Karpas-422 (cell line): ENCODE measurements at regions not wholly inside any gene's neighbourhood (a gene's known extent, or its start where the extent isn't known, plus 50 kb on each side); places are given as distances from the start of the nearest gene placed in this dataset.
"Not testable (repeated sequence)": the region's sequence is repeated elsewhere in the genome, so short reads cannot be mapped to it uniquely, and the experiment has no call there.

Source experiments
- DNase-seq: peaks from one replicate; pipeline ENCODE4 v3.0.0-alpha.2; 2015
- H2AFZ ChIP-seq: fragments of 200-600 bp; sonication (generic); 2 replicates; pipeline ENCODE4 v1.6.1; 2014; ENCODE audit warnings: antibody characterized with exemption, low read length, mixed read lengths
- H3K27ac ChIP-seq: fragments of 200-600 bp; sonication (generic); 2 replicates; pipeline ENCODE4 v1.5.1; 2014; ENCODE audit warnings: mild to moderate bottlenecking, low read length, moderate library complexity
- H3K27me3 ChIP-seq: fragments of 200-600 bp; sonication (generic); 2 replicates; pipeline ENCODE4 v1.6.1; 2014; ENCODE audit warnings: low read length, mixed read lengths
- H3K36me3 ChIP-seq: fragments of 200-600 bp; sonication (generic); 2 replicates; pipeline ENCODE4 v1.6.1; 2014; ENCODE audit warnings: low read length, mixed read lengths; ENCODE audit not compliant: insufficient read depth
- H3K4me1 ChIP-seq: fragments of 200-600 bp; sonication (generic); 2 replicates; pipeline ENCODE4 v1.6.1; 2014; ENCODE audit warnings: mild to moderate bottlenecking, low read length, mixed read lengths
- H3K4me2 ChIP-seq: fragments of 200-600 bp; sonication (generic); 2 replicates; pipeline ENCODE4 v1.6.1; 2014; ENCODE audit warnings: low read length, low read depth, mild to moderate bottlenecking; ENCODE audit not compliant: poor library complexity, severe bottlenecking
- H3K4me3 ChIP-seq: fragments of 200-600 bp; sonication (generic); 2 replicates; pipeline ENCODE4 v1.5.1; 2014; ENCODE audit warnings: mild to moderate bottlenecking, antibody characterized with exemption, low read length, mixed read lengths
- H3K79me2 ChIP-seq: fragments of 200-600 bp; sonication (generic); 2 replicates; pipeline ENCODE4 v1.6.1; 2014; ENCODE audit warnings: mild to moderate bottlenecking, low read length, mixed read lengths
- H3K9ac ChIP-seq: fragments of 200-600 bp; sonication (generic); 2 replicates; pipeline ENCODE4 v1.6.0; 2014; ENCODE audit warnings: low read length
- H3K9me2 ChIP-seq: fragments of 200-600 bp; sonication (generic), shearing (Covaris generic); replicated peaks from 2 replicates; pipeline ENCODE4 v1.6.0; 2014; ENCODE audit warnings: mild to moderate bottlenecking, low read length, moderate library complexity; ENCODE audit not compliant: insufficient read depth
- H3K9me3 ChIP-seq: fragments of 300-700, 200-600 bp; sonication (generic); 2 replicates; pipeline ENCODE4 v1.6.1; 2014; ENCODE audit warnings: low read length, mixed read lengths
- H4K20me1 ChIP-seq: fragments of 200-600 bp; sonication (generic); 2 replicates; pipeline ENCODE4 v1.6.1; 2014; ENCODE audit warnings: mild to moderate bottlenecking, antibody characterized with exemption, low read length, low read depth; ENCODE audit not compliant: insufficient read depth

- Histone ChIP-seq H3K9me2 (no peaks in the 10 kb centered on the region), H3K79me2 (no peaks in the 10 kb centered on the region), H3K4me2 (no peak overlapping the region), H3K4me3 (no peak overlapping the region), H3K27me3 (no peaks in the 10 kb centered on the region), H2AFZ (no peak overlapping the region), H3K9me3 (no peaks in the 10 kb centered on the region), H3K4me1 (no peaks in the 10 kb centered on the region), H3K27ac (no peak overlapping the region), H3K36me3 (no peaks in the 10 kb centered on the region), H4K20me1 (no peaks in the 10 kb centered on the region), H3K9ac (no peak overlapping the region)
- DNase-seq: no peak
Measured at GRCh38 chr5:34412736-34413135, 243.4 kb upstream of the RAI14 start.

- Histone ChIP-seq H3K36me3 (no peaks in the 10 kb centered on the region), H3K9me3 (no peaks in the 10 kb centered on the region), H3K4me2 (no peak overlapping the region), H3K79me2 (no peaks in the 10 kb centered on the region), H4K20me1 (no peaks in the 10 kb centered on the region), H3K4me3 (no peak overlapping the region), H3K9me2 (no peaks in the 10 kb centered on the region), H3K9ac (no peak overlapping the region), H3K4me1 (no peaks in the 10 kb centered on the region), H2AFZ (no peak overlapping the region), H3K27me3 (no peaks in the 10 kb centered on the region), H3K27ac (no peak overlapping the region)
- no peak for DNase-seq
Measured at GRCh38 chr5:34415559-34416198, 240.4 kb upstream of the RAI14 start.

DNA sequence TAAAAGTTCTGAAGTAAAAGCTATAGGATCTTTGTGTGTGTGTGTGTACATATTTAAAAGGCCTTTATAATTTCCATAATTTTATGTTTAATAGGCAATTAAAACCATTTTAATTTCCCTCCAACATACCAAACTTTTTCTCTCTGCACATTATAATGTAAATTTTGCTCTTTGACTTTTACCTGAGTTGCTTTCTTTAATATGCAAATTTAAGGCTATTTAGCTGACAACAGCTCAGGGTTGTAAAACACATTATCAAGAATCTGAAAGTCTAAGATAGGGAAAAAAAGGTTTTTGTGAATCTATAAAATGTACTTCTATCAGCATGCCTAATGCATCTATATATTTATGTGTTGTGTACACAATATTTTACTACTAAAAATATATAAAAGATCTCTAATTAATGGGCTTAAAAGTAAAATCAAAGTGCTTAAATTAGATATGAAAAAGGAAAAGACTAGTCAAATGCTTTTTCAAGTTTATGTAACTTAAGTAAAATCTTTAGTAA lies 239.6 kb upstream of the RAI14 start:
- Histone ChIP-seq H3K27me3 (no peaks in the 10 kb centered on the region), H2AFZ (no peak overlapping the region), H3K79me2 (no peaks in the 10 kb centered on the region), H3K4me3 (no peak overlapping the region), H3K4me1 (no peaks in the 10 kb centered on the region), H3K9ac (no peak overlapping the region), H3K36me3 (no peaks in the 10 kb centered on the region), H3K9me2 (no peaks in the 10 kb centered on the region), H3K27ac (no peak overlapping the region), H3K9me3 (no peaks in the 10 kb centered on the region), H3K4me2 (no peak overlapping the region), H4K20me1 (no peaks in the 10 kb centered on the region)
- no peak for DNase-seq

- not testable (repeated sequence) for H3K79me2 ChIP-seq, H3K9me3 ChIP-seq, H3K9me2 ChIP-seq, H4K20me1 ChIP-seq, H3K4me1 ChIP-seq, H3K27me3 ChIP-seq, H3K4me3 ChIP-seq, H3K27ac ChIP-seq, H2AFZ ChIP-seq, DNase-seq, H3K36me3 ChIP-seq, H3K9ac ChIP-seq, H3K4me2 ChIP-seq
Measured at GRCh38 chr5:34420191-34420590, 235.9 kb upstream of the RAI14 start.

GRCh38 chr5:34436761-34437501 lies 219.2 kb upstream of the RAI14 start:
- Histone ChIP-seq H3K9me3 (no peaks in the 10 kb centered on the region), H3K4me3 (no peak overlapping the region), H3K4me1 (no peaks in the 10 kb centered on the region), H3K9ac (no peak overlapping the region), H4K20me1 (no peaks in the 10 kb centered on the region), H3K9me2 (no peaks in the 10 kb centered on the region), H3K36me3 (no peaks in the 10 kb centered on the region), H3K27ac (no peak overlapping the region), H3K27me3 (no peaks in the 10 kb centered on the region), H2AFZ (no peak overlapping the region), H3K79me2 (no peaks in the 10 kb centered on the region), H3K4me2 (no peak overlapping the region)
- DNase-seq: no peak

DNA sequence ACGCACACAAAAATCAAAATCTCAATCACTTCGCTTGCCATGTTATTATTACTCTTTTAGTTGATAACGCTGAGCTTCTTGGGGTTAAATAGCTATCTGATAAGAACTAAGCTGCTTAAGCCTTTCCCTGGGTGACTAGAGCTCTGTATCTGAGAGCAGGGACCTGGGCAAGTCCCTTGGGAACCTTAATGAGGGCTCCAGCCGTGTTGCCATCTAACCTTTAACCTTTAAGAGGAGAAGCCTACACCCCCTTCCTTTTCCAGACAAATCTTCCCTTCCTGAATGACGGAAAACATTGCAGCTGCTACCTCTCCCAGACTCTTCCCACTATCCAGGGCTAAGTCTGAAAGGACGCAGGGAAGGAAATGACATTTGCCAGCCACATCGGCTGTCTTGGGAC lies 216.5 kb upstream of the RAI14 start:
- no peak overlapping the region for H3K9ac ChIP-seq
- H3K27ac ChIP-seq: no peak overlapping the region
- no peaks in the 10 kb centered on the region for H3K4me1 ChIP-seq
- no peak overlapping the region for H2AFZ ChIP-seq
- H4K20me1 ChIP-seq: no peaks in the 10 kb centered on the region
- H3K9me2 ChIP-seq: no peaks in the 10 kb centered on the region
- H3K9me3 ChIP-seq: no peaks in the 10 kb centered on the region
- no peaks in the 10 kb centered on the region for H3K36me3 ChIP-seq
- no peak overlapping the region for H3K4me3 ChIP-seq
- no peak for DNase-seq
- no peaks in the 10 kb centered on the region for H3K79me2 ChIP-seq
- no peak overlapping the region for H3K4me2 ChIP-seq
- H3K27me3 ChIP-seq: no peaks in the 10 kb centered on the region

DNA sequence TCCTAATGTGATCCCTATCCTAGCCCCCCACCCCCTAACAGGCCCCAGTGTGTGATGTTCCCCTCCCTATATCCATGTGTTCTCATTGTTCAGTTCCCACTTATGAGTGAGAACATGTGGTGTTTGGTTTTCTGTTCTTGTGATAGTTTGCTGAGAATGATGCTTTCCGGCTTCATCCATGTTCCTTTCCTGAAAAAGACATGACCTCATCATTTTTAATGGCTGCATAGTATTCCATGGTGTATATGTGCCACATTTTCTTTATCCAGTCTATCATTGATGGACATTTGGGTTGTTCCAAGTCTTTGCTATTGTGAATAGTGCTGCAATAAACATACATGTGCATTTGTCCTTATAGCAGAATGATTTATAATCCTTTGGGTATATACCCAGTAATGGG lies 214.4 kb upstream of the RAI14 start:
- not testable (repeated sequence) for H3K4me1 ChIP-seq, H3K79me2 ChIP-seq, H3K9ac ChIP-seq, H3K27me3 ChIP-seq, H3K27ac ChIP-seq, H3K4me3 ChIP-seq, H3K9me3 ChIP-seq, H3K4me2 ChIP-seq, DNase-seq, H3K36me3 ChIP-seq, H4K20me1 ChIP-seq, H2AFZ ChIP-seq, H3K9me2 ChIP-seq

DNA sequence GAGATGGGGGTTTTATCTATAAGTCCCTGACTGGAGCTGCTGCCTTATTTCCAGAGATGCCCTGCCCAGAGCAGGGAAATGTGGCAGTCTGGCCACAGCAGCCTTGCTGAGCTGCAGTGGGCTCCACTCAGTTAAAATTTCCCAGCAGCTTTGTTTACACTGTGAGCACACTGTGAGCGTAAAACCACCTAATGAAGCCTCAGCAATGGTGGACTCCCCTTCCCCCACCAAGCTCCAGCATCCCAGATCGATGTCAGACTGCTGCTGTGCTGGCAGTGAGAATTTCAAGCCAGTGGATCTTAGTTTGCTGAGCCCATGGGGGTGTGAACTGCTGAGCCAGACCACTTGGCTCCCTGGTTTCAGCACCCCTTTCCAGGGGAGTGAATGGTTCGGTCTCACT lies 208.7 kb upstream of the RAI14 start:
- H3K27me3 ChIP-seq: no peaks in the 10 kb centered on the region
- H3K4me1 ChIP-seq: no peaks in the 10 kb centered on the region
- no peak for DNase-seq
- H3K79me2 ChIP-seq: no peaks in the 10 kb centered on the region
- no peaks in the 10 kb centered on the region for H3K9me3 ChIP-seq
- no peaks in the 10 kb centered on the region for H3K9me2 ChIP-seq
- no peaks in the 10 kb centered on the region for H4K20me1 ChIP-seq
- H3K27ac ChIP-seq: no peak overlapping the region
- H3K9ac ChIP-seq: no peak overlapping the region
- no peak overlapping the region for H3K4me2 ChIP-seq
- no peaks in the 10 kb centered on the region for H3K36me3 ChIP-seq
- no peak overlapping the region for H3K4me3 ChIP-seq
- no peak overlapping the region for H2AFZ ChIP-seq
